ENCODE measurements at regions not wholly inside any gene's neighbourhood (a gene's known extent, or its start where the extent isn't known, plus 50 kb on each side); places are given as distances from the start of the nearest gene placed in this dataset.
"Not testable (repeated sequence)": the region's sequence is repeated elsewhere in the genome, so short reads cannot be mapped to it uniquely, and the experiment has no call there.

DNA sequence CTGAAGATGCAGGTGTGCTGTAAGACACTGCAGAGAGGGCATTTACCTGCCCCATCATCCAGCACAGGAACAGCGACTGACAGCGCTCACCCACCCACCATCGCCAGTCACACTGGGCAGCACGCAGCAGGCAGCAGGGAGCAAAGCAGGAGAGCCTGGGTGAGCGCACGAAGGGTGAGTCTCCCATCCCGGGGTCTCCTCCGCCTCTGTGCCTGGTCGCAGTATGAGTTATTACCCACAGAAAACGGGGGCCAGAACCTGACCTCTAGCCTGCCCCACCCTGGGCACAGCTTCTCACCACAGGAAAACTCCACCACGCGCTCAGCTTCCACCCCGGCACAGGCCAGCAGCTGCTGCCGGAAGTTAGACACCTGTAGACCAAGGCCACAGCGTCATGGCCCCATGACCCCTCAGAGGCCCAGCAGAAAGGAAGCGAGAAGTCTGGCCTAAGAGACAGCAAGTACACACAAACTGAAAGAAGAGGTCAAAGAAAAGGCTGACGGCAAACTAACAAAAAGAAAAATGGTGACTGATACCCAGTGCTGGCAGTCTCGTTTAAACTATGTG is 186.1 kb downstream of the KLRB1 start:
- not testable (repeated sequence) for TF ChIP-seq CTCF (IDR thresholded peaks at IDR 0.05; ENCODE audit: low read length); EZH2 (IDR thresholded peaks at IDR 0.05; ENCODE audit: borderline replicate concordance, low read length)
